GM18867 (cell line): ENCODE measurements at regions not wholly inside any gene's neighbourhood (a gene's known extent, or its start where the extent isn't known, plus 50 kb on each side); places are given as distances from the start of the nearest gene placed in this dataset.
"Not testable (repeated sequence)": the region's sequence is repeated elsewhere in the genome, so short reads cannot be mapped to it uniquely, and the experiment has no call there.

Source experiments
- ATAC-seq: cut with Tn5 transposase; IDR thresholded peaks from one replicate; pipeline ENCODE4 v1.9.1; 2021; ENCODE audit warnings: mild to moderate bottlenecking, moderate library complexity; ENCODE audit not compliant: unreplicated experiment

DNA sequence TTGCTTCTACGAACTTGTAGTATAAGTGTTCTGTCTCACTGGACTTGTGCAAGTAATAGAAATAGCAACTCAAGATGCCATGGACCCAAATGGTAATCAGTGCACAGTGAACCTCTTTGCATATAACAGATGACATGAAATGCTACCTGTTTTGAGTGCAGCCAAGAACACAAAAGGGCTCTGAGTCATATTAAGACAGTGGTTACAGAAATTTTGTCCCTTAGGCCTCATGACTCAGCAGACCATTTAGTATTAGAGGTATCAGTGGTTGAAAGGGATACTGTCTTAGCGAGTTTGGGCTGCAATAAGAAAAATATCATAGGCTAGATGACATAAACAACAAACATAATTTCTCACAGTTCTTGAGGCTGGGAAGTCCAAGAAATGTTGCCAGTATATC lies 502.9 kb upstream of the PCDH10 start:
- ATAC-seq = peak; percentile 52

DNA sequence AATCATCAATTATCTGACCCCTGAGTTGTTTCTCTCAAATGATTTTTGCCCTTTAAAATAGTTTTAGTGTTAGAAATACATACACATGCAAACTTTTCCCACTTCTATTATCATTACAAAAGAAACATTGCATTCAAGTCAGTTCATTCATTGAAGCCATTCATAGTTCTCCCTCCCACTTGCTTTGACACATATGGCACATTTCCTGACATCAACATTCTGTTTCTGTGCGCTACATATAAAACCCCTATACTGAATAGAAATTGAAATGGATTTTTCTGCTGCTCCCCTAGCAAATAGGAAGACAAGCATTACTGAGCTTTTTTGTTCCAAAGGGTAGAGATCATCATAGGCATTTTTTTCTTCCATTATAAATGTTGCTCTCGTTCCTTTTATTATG lies 497.9 kb upstream of the PCDH10 start:
- no peak for ATAC-seq

DNA sequence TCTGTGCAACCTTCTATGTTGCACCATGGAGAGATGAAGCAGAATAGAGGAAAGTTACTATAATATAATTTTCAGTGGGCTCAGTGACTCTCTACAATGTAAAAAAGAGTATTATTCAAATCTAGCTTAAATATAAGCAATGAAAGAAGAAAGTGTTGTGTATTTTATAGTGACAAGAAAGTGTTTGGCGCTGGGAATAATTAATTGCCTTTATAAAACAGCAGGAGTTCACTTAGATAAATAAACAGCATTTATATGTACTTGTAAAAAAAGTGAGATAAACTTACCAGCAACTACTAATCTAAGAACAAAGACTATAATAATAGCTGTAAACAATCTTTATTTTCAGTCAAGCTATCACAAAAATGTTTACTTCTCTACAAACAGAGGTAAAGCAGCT lies 488.9 kb upstream of the PCDH10 start:
- ATAC-seq = no peak

DNA sequence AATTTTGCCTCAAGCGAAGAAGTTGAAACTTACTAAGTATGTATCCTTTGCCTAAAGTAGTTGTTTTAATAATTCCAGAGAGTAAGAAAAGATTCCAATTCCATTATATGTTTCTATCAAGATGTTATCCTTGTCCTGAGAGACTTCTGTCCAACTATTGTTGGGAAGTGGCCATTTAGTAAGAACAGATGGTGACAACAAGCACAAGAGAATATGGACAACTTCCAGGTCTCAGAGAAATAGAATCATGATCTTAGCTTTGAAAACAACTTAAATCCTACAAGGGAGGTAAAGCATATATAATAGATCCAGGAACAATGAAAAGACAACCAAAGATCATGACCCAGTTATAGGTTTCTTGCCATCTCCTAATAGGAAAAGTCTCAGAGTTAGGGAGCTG lies 486.6 kb upstream of the PCDH10 start:
- ATAC-seq = no peak

DNA sequence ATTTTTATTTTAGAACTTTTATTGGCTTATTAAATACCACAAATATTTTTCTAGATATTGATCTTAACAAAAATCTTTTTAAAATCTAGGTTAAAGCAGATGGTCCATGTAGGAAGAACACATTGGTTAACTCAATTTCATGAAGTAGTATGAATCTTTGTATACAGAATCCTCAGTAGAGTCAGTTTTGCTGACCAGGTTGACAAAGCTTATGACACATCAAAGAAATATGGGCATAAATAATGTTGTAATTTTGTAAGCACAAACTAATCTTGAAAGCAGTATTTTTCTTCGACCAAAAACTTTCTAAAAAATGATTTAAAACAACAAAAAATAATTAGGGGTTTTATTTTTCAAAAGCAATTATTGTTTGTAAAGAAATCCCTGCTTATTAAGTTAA lies 479.3 kb upstream of the PCDH10 start:
- ATAC-seq = no peak

DNA sequence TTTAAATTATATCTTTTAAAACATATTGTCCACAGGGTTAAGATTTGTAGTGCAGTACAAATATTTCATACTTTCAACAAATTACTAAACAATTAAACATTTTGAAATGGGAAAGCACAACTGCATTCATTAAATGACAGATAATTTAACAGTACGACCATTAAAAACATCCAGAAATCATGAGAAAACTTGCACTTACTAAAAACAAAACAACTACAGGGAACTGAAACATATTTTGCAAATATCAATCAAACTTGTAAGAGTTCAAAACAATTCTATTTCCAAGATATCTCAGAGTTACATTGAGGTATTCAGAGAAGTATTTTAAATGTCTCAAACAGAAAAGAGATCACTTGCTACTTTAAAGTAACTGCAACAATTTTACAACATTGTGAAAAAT lies 478.5 kb upstream of the PCDH10 start:
- no peak for ATAC-seq

DNA sequence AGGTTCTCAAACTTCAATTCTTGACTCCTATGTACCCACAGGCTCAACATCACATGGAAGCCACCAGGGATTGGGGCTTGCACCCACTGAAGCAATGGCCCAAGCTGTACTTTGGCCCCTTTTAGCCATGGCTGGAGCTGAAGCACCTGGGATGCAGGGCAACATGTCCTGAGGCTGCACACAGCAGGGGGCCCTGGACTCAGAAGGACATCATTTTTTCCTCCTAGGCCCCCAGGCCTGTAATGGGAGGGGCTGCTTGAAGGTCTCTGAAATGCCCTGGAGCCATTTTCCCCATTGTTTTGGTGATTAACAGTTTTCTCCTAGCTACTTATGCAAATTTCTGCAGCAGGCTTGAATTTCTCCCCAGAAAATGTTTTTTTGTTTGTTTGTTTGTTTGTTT lies 465.1 kb upstream of the PCDH10 start:
- ATAC-seq = no peak

DNA sequence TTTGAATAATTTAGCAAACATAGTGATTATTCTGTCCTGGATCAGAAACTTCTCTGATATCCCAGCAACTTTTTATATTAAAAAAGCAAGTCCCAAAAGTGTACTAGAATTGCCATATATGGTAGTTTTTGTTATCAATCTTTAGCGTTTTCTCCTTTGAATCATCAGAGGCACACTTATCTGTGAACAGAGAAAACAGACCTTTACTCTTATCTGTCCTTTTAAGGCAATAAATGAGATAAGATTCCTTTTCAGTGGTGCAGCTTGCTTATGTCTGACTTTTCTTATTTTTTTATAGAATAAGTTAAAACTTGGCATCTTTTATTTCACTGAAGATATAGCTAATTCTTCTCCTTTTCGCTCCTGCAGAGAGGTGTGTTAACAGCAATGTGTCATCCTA lies 458.1 kb upstream of the PCDH10 start:
- ATAC-seq = no peak

DNA sequence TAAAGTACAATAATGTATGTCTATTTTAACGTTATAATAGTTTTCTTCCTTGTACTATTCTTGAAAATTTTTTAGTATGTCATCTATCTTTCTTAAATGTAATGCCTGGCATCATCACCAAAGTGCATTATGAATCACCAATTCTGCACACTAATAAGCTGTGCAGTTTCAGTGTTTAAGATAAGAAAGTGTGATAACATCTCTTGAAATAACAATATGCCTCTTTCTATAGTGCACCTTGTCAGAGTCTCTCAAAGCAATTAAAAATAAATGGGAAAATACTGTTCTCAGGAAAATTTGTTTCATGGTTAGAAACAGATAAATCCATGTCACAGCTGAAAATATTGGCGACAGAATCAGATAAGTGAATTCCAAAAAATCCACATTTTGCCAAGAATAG lies 457.4 kb upstream of the PCDH10 start:
- ATAC-seq = no peak

DNA sequence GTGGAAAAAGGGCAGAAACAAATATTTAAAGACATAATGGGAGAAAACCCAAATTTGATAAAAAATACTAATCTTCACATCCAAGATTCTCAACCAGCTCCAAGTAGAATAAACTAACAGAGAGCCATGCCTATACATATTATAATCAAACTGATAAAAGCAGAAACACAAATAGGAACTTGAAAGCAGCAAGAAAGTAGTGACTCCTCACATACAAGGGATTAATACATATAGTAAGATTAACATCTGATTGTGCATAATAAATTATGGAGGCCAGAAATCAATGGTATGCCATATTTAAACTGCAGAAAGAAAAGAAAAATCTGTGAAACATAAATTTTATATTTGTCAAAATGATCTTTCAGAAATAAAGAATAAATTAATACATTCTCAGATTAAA lies 454.3 kb upstream of the PCDH10 start:
- no peak for ATAC-seq

DNA sequence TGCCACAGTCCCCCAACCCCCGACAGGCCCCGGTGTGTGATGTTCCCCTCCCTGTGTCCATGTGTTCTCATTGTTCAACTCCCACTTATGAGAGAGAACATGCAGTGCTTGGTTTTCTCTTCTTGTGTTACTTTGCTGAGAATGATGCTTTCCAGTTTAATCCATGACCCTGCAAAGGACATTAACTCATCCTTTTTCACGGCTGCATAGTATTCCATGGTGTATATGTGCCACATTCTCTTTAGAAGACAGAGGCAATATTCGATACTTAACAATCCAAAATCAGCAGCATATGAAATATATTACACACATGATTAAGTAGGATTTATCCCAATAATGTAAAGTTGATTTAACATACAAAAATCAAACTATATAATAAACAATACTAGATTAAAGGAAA lies 451.6 kb upstream of the PCDH10 start:
- ATAC-seq = not testable (repeated sequence)

DNA sequence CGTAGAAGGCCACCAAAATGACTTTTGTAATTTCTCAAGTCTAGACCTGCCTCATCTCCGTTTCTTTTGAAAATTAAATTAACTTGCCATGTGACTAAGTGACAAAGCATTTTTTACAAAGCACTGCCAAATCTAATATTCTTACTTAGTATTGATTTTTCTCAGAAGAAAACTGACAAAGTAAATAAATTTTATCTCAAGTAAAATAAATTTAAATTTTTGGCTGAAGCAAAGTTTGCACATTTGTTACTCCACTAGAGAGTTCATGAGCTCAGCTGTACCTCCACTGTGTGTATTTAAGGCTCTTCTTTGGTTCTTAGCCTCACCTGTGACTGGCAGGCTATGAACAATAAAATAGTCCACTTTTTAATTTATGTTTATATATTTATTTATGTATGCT lies 441.1 kb upstream of the PCDH10 start:
- ATAC-seq = no peak

DNA sequence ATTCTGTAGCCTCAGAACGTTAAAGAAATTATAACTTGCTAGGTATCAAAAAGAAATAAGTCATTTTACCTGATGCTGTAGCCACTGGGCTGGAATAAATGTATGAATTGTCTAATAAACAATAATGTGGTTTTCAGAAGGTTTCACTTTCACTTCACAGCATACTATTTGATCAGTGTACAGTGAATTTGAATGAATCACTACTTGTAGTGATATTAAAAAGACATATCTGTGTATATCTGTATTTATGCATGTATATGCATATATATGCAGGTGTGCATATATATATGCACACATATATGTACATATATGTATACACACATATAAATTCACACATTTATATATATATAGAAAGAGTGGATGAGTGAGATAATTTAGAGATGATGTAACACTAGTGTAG lies 440.0 kb upstream of the PCDH10 start:
- no peak for ATAC-seq

DNA sequence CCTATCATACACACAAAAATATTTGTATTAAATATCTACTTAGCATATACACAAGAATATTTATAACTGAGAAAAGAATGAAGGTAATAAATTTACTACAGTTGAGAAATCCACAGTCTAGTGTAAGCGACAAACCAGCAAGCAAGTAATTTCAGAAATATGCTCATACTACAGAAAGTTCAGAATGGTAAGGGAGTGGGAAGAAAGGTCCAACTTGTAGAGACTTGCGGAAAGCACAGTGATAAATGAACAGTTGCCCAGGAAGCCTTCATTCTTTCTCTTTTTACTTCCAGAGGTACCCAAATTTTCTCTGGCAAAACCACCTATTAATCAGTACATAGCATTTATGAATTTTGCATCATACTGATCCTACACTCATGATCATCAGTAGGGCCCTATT lies 438.1 kb upstream of the PCDH10 start:
- ATAC-seq = no peak

DNA sequence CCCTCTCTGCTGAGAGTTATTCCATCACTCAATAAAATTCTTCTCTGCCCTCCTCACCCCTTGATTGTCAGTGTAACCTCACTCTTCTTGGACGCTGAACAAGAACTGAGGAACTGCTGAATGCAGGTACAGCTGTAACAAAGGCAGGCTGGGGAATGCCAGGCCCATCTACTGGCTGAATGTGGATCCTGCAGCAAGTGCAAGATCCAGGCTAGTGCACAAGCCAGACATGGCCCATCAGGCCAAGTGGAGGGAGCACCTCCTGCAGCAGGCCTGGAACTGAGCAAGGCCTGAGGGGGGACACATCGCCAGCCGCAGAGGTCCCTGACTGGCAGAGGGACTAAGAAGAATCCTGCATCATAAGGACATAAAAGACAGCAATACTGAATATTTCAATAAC lies 411.8 kb upstream of the PCDH10 start:
- ATAC-seq = no peak

DNA sequence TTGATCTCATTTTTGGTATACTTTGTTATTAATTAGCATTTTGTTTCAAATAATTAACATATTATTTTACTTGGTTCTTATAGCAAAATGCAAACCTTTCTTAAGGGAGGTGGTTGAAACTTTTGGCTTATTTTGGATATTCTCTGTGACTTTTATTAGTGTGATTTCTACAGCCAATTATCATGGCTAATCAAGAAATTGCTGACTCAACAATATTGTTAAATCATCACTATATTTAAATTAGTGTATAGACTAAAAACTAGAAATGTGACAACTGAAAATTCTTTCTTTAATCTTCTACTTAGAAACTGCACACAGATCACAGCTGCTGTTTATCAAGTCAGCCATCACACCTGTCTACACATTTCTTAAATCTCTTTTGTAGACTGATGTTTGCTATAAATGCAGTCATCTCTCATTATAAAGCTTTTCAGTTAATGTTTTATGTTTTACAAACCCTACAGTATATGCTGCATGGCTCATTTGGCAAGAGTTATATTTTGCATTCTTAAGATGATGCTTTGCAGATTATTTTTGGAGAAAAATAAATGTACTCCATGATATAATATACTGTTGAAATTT lies 389.8 kb upstream of the PCDH10 start:
- ATAC-seq = no peak

DNA sequence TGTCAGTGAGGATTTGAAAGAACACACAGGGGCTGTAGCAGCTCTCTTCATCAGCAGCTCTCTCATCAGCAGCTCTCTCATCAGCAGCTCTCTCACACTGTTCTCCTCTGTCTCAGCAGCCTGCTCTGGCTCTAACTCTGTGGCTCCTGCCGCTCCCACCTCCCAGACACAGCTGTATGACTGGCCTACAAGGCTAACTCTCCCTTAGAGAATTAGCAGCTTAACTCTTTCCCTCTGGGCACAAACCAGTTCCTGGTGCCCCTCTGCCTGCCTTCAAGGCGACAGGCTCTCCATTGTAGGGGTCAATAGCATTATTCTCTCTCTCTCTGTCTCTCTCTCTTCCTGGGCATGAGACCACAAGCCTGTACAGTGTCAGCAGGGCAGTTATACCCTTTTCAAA lies 385.6 kb upstream of the PCDH10 start:
- no peak for ATAC-seq

DNA sequence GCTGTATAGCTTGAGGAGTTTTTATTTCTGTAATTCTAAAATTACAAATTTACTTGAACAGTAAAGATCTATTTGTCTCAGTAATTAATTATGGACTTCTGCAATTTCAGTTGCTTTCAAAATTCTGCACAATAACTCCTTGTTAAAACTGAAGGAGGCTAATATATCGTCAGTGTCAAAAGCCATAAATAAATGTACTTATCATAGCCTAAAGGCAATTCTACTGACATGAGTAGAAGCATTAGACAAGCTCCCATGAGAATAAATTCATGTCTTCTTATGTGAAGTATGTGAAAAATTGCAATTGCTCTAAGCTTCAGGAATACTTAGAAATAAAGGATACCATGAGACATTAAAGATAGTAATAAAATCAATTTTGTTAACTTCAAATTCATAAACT lies 381.2 kb upstream of the PCDH10 start:
- ATAC-seq = no peak

DNA sequence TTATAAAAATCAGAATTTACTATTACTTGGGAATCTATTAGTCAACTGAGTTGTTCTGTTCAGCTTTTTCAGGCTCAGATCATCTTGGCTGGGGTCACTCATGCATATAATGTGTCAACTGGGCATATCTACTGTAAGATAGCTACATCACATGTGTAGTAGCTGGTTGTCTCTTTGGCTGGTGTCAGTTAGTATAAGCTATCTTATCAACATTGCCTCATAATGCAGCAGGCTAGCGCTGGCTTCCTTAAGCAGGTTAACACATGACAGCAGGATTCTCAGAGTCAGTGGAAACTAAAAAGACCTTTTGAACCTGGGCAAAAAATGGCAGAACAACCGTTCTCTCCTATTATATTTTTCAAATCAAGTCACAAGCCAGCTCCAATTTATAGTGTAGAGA lies 378.3 kb upstream of the PCDH10 start:
- no peak for ATAC-seq

DNA sequence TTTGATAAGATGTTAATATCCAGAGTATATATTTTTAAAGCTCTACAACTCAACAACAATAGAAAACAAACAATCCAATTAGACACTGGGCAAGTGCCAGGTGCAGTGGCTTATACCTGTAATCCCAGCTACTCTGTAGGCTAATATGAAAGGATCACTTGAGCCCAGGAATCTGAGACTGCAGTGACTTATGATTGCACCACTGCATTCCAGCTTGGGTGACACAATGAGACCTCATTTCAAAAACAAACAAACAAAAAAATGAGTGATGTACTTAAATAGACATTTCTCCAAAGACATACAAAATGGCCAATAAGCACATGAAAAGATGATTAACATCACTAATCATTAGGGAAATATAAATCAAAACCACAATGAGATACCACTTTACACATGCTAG lies 356.8 kb upstream of the PCDH10 start:
- no peak for ATAC-seq

DNA sequence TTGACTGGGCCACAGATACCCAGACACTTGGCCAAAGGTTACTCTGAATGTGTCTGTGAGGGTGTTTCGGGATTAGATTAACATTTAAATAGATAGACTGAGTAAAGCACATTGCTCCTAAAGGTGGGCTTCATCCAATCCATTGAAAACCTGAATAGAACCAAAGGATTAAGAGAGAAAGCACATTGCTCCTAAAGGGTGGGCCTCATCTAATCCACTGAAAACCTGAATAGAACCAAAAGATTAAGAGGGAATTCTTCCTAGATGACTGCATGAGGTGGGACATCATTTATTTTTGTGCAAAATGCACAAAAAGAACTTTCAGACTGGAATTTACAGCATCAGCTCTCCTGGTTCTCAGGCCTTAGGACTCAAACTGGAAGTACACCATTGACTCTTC lies 351.2 kb upstream of the PCDH10 start:
- no peak for ATAC-seq

DNA sequence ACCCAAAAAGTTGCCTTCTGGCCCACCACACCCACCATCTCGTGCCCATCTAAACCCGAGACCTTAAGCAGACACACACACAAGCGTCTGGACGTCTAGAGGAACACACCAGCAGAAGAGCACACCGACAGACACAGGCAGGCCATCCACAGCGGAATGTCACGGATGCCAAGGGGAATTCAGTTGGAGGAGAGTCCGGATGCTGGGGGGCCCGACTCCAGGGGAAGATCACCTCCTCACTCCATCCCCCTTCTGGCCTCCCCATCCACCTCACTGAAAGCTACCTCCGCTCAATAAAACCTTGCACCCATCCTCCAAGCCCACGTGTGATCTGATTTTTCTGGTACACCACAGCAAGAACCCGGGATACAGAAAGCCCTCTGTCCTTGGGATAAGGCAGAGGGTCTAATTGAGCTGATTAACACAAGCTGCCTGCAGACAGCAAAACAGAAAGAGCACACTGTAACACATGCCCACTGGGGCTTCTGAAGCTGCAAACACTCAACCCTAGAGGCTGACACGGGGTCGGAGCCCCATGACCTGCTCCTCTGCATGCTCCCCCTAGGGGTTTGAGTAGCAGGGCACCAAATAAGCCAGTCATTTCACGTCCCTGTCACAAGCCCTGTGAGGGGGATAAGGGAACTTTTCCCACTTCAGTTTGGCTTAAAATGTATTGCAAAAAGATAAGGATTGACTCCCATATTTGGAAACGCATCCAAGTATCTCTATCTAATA lies 339.6 kb upstream of the PCDH10 start:
- no peak for ATAC-seq

DNA sequence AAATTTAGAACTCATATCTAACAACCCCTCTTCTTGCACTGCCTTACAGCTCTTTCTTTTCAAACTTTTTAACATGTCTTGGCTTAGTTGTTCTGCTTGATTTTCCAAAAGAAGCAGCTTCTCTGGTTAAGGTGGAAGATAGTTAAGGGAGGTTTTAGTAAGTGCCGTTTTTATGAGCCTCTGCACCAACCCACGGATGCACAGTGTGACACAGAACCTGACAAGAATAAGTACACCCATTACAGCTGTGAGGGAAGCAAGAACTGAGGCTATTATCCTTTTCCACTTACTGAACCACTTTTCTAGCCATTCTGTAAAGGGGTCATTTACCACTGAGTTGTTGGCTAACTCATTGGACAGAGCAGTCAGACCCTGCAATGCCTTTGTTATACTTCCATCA lies 336.0 kb upstream of the PCDH10 start:
- not testable (repeated sequence) for ATAC-seq
